HUES6 (cell line): ENCODE measurements at regions not wholly inside any gene's neighbourhood (a gene's known extent, or its start where the extent isn't known, plus 50 kb on each side); places are given as distances from the start of the nearest gene placed in this dataset.

Experiments used
- H3K27ac ChIP-seq: 2 replicates; pipeline ENCODE4 v1.7.0; 2013; ENCODE audit warnings: low read depth, mild to moderate bottlenecking, low read length, inconsistent platforms
- H3K27me3 ChIP-seq: 2 replicates; pipeline ENCODE4 v1.6.1; 2013; ENCODE audit warnings: low read length; ENCODE audit not compliant: control insufficient read depth, insufficient read depth
- H3K36me3 ChIP-seq: 2 replicates; pipeline ENCODE4 v1.6.1; 2013; ENCODE audit warnings: low read length; ENCODE audit not compliant: control insufficient read depth, insufficient read depth
- H3K4me1 ChIP-seq: 2 replicates; pipeline ENCODE4 v1.6.1; 2013; ENCODE audit warnings: low read length; ENCODE audit not compliant: control insufficient read depth, insufficient read depth
- H3K4me3 ChIP-seq: 2 replicates; pipeline ENCODE4 v1.5.1; 2013; ENCODE audit warnings: low read depth, low read length
- H3K9ac ChIP-seq: one replicate; pipeline ENCODE4 v1.6.1; 2013; ENCODE audit warnings: mild to moderate bottlenecking, low read length
- H3K9me3 ChIP-seq: 2 replicates; pipeline ENCODE4 v1.6.1; 2013; ENCODE audit warnings: low read depth, low read length; ENCODE audit not compliant: control insufficient read depth, insufficient read depth

- H3K9me3 ChIP-seq, result no peaks in the 10 kb centered on the region
- no peak overlapping the region for H3K27ac ChIP-seq
- no peak overlapping the region for H3K4me3 ChIP-seq
- no peaks in the 10 kb centered on the region for H3K4me1 ChIP-seq
- no peak overlapping the region for H3K9ac ChIP-seq
- no peaks in the 10 kb centered on the region for H3K36me3 ChIP-seq
- H3K27me3 ChIP-seq, result no peaks in the 10 kb centered on the region
Observed at GRCh38 chr9:99351647-99352046, 129.6 kb downstream of the SEC61B start.

GRCh38 chr9:99352826-99353225 is 130.7 kb downstream of the SEC61B start:
- H3K9ac ChIP-seq, result no peak overlapping the region

GRCh38 chr9:99353408-99353807 is 131.3 kb downstream of the SEC61B start:
- Histone ChIP-seq H3K36me3 (no peaks in the 10 kb centered on the region), H3K27ac (no peak overlapping the region), H3K4me3 (no peak overlapping the region), H3K9me3 (no peaks in the 10 kb centered on the region), H3K27me3 (no peaks in the 10 kb centered on the region), H3K4me1 (no peaks in the 10 kb centered on the region), H3K9ac (no peak overlapping the region)

More at GRCh38 chr9:99352826-99353225, 130.7 kb downstream of the SEC61B start:
- no peak overlapping the region for H3K4me3 ChIP-seq
- no peaks in the 10 kb centered on the region for H3K4me1 ChIP-seq
- H3K27me3 ChIP-seq, result no peaks in the 10 kb centered on the region
- H3K27ac ChIP-seq, result no peak overlapping the region
- H3K36me3 ChIP-seq, result no peaks in the 10 kb centered on the region
- no peaks in the 10 kb centered on the region for H3K9me3 ChIP-seq

- Histone ChIP-seq H3K9me3 (no peaks in the 10 kb centered on the region), H3K36me3 (no peaks in the 10 kb centered on the region), H3K27me3 (no peaks in the 10 kb centered on the region), H3K27ac (no peak overlapping the region), H3K4me3 (no peak overlapping the region), H3K4me1 (no peaks in the 10 kb centered on the region), H3K9ac (no peak overlapping the region)
Observed at GRCh38 chr9:99354104-99354503, 132.0 kb downstream of the SEC61B start.

GRCh38 chr9:99356512-99356971 is 134.5 kb downstream of the SEC61B start:
- Histone ChIP-seq H3K9me3 (no peaks in the 10 kb centered on the region), H3K36me3 (no peaks in the 10 kb centered on the region), H3K27me3 (peaks cover 5% of the 10 kb centered on the region; the same call in 1 of the 2 replicates), H3K9ac (no peak overlapping the region), H3K4me3 (no peak overlapping the region), H3K4me1 (no peaks in the 10 kb centered on the region), H3K27ac (no peak overlapping the region)

- Histone ChIP-seq H3K9me3 (no peaks in the 10 kb centered on the region), H3K4me1 (no peaks in the 10 kb centered on the region; the same call in 1 of the 2 replicates), H3K4me3 (no peak overlapping the region), H3K27me3 (peaks cover 11% of the 10 kb centered on the region; the same call in 1 of the 2 replicates), H3K9ac (no peak overlapping the region), H3K36me3 (no peaks in the 10 kb centered on the region), H3K27ac (no peak overlapping the region)
Observed at GRCh38 chr9:99357575-99357974, 135.5 kb downstream of the SEC61B start.

GRCh38 chr9:99358668-99359067 is 136.6 kb downstream of the SEC61B start:
- Histone ChIP-seq H3K4me3 (no peak overlapping the region), H3K27me3 (peaks cover 11% of the 10 kb centered on the region; the same call in 1 of the 2 replicates), H3K27ac (no peak overlapping the region), H3K36me3 (no peaks in the 10 kb centered on the region), H3K9me3 (no peaks in the 10 kb centered on the region), H3K4me1 (no peaks in the 10 kb centered on the region; the same call in 1 of the 2 replicates), H3K9ac (no peak overlapping the region)

- Histone ChIP-seq H3K9ac (no peak overlapping the region), H3K36me3 (no peaks in the 10 kb centered on the region), H3K27me3 (peaks cover 11% of the 10 kb centered on the region; the same call in 1 of the 2 replicates), H3K9me3 (no peaks in the 10 kb centered on the region), H3K4me1 (no peaks in the 10 kb centered on the region; the same call in 1 of the 2 replicates), H3K4me3 (no peak overlapping the region), H3K27ac (no peak overlapping the region)
Observed at GRCh38 chr9:99359336-99359735, 137.3 kb downstream of the SEC61B start.

- Histone ChIP-seq H3K9me3 (no peaks in the 10 kb centered on the region), H3K9ac (no peak overlapping the region)
Observed at GRCh38 chr9:99360026-99360425, 137.9 kb downstream of the SEC61B start.

GRCh38 chr9:99361817-99362216 is 139.7 kb downstream of the SEC61B start:
- Histone ChIP-seq H3K4me1 (no peaks in the 10 kb centered on the region; the same call in 1 of the 2 replicates), H3K9ac (no peak overlapping the region)

More at GRCh38 chr9:99360026-99360425, 137.9 kb downstream of the SEC61B start:
- Histone ChIP-seq H3K4me3 (no peak overlapping the region), H3K27ac (no peak overlapping the region), H3K4me1 (no peaks in the 10 kb centered on the region; the same call in 1 of the 2 replicates), H3K36me3 (no peaks in the 10 kb centered on the region), H3K27me3 (peaks cover 11% of the 10 kb centered on the region; the same call in 1 of the 2 replicates)

GRCh38 chr9:99362321-99362720 is 140.2 kb downstream of the SEC61B start:
- Histone ChIP-seq H3K9ac (no peak overlapping the region), H3K27me3 (peaks cover 11% of the 10 kb centered on the region; the same call in 1 of the 2 replicates), H3K4me1 (no peaks in the 10 kb centered on the region; the same call in 1 of the 2 replicates), H3K9me3 (no peaks in the 10 kb centered on the region), H3K27ac (no peak overlapping the region), H3K4me3 (no peak overlapping the region), H3K36me3 (no peaks in the 10 kb centered on the region)

More at GRCh38 chr9:99361817-99362216, 139.7 kb downstream of the SEC61B start:
- no peaks in the 10 kb centered on the region for H3K9me3 ChIP-seq
- no peak overlapping the region for H3K4me3 ChIP-seq
- H3K36me3 ChIP-seq, result no peaks in the 10 kb centered on the region
- H3K27me3 ChIP-seq, result peaks cover 11% of the 10 kb centered on the region; the same call in 1 of the 2 replicates
- H3K27ac ChIP-seq, result no peak overlapping the region
